ENCODE measurements at regions not wholly inside any gene's neighbourhood (a gene's known extent, or its start where the extent isn't known, plus 50 kb on each side); places are given as distances from the start of the nearest gene placed in this dataset.

DNA sequence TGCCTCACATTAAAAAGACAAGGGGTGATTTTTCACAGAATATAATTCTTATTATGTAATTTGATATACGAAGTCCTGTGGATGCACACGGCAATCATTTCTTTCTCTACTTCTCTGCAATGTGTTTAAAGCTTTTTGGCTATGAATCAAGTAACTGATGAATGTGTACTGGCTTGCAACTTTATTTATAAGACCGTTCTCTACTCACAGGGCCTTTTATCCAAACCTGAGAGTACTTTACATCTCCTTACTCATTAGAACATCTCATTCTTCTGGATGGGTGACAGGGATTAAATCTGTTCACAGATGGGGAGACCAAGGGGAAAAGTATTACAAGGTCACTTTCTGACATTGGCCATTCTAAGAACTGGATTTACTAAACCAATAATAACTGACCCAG lies 215.8 kb upstream of the DIO2 start:
- Histone ChIP-seq H3F3A (ENCODE audit: insufficient read depth) (no peaks in the 10 kb centered on the region), H2AFZ (ENCODE audit: low read depth, low read length, severe bottlenecking) (no peak overlapping the region), H3K4me3 (ENCODE audit: insufficient read depth, low read length, poor library complexity, severe bottlenecking) (no peak overlapping the region), H4K20me1 (ENCODE audit: low read depth, low read length) (no peaks in the 10 kb centered on the region), H3K36me3 (ENCODE audit: low read length) (no peaks in the 10 kb centered on the region), H3K9me3 (ENCODE audit: insufficient read depth, low read length) (no peaks in the 10 kb centered on the region), H3K9ac (ENCODE audit: low read length) (no peak overlapping the region), H3K27me3 (ENCODE audit: low read length) (no peaks in the 10 kb centered on the region), H3K79me2 (ENCODE audit: insufficient read depth, low read length) (no peaks in the 10 kb centered on the region), H3K4me2 (ENCODE audit: low read depth, low read length, poor library complexity, severe bottlenecking) (no peak overlapping the region), H3K27ac (ENCODE audit: low read depth, low read length) (no peak overlapping the region), H3K9me2 (replicated peaks; ENCODE audit: insufficient read depth, low read length) (no peaks in the 10 kb centered on the region; the same call in 1 of the 2 replicates)
- TF ChIP-seq, protein P1, sequence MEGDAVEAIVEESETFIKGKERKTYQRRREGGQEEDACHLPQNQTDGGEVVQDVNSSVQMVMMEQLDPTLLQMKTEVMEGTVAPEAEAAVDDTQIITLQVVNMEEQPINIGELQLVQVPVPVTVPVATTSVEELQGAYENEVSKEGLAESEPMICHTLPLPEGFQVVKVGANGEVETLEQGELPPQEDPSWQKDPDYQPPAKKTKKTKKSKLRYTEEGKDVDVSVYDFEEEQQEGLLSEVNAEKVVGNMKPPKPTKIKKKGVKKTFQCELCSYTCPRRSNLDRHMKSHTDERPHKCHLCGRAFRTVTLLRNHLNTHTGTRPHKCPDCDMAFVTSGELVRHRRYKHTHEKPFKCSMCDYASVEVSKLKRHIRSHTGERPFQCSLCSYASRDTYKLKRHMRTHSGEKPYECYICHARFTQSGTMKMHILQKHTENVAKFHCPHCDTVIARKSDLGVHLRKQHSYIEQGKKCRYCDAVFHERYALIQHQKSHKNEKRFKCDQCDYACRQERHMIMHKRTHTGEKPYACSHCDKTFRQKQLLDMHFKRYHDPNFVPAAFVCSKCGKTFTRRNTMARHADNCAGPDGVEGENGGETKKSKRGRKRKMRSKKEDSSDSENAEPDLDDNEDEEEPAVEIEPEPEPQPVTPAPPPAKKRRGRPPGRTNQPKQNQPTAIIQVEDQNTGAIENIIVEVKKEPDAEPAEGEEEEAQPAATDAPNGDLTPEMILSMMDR (IDR thresholded peaks at IDR 0.05; ENCODE audit: insufficient read depth, low read length, poor library complexity, severe bottlenecking) = no peak
- TF ChIP-seq EZH2phosphoT487 (conservative IDR thresholded peaks at IDR 0.05; ENCODE audit: low read length) = no peak

DNA sequence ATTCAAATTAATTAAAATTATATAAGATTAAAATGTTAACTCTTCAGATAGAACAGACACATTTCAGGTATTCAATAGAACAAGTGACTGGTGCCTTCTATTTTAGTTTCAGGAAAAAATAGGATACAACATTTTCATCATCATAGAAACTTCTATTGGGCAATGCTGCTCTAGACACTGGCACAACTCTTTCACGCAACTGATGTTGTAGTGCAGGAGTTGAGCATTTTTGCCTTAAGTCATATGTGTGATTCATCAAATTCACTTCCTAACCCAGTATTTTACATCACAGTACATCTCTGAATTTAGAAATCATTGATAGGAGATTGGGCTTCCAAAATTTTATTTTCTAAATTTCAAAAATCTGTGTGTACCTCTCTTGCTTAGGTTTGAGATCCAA lies 215.4 kb upstream of the DIO2 start:
- H3F3A ChIP-seq (ENCODE audit: insufficient read depth) = no peaks in the 10 kb centered on the region
- no peak overlapping the region for H3K4me3 ChIP-seq (ENCODE audit: insufficient read depth, low read length, poor library complexity, severe bottlenecking)
- H3K27me3 ChIP-seq (ENCODE audit: low read length) = no peaks in the 10 kb centered on the region
- no peak overlapping the region for H2AFZ ChIP-seq (ENCODE audit: low read depth, low read length, severe bottlenecking)
- no peak for TF ChIP-seq EZH2phosphoT487 (conservative IDR thresholded peaks at IDR 0.05; ENCODE audit: low read length)
- TF ChIP-seq, protein P1 (IDR thresholded peaks at IDR 0.05; ENCODE audit: insufficient read depth, low read length, poor library complexity, severe bottlenecking) = no peak
- no peaks in the 10 kb centered on the region; the same call in 1 of the 2 replicates for H3K9me2 ChIP-seq (replicated peaks; ENCODE audit: insufficient read depth, low read length)
- H3K79me2 ChIP-seq (ENCODE audit: insufficient read depth, low read length) = no peaks in the 10 kb centered on the region
- no peak overlapping the region for H3K9ac ChIP-seq (ENCODE audit: low read length)
- H3K27ac ChIP-seq (ENCODE audit: low read depth, low read length) = no peak overlapping the region
- no peaks in the 10 kb centered on the region for H3K36me3 ChIP-seq (ENCODE audit: low read length)
- H4K20me1 ChIP-seq (ENCODE audit: low read depth, low read length) = no peaks in the 10 kb centered on the region
- no peak overlapping the region for H3K4me2 ChIP-seq (ENCODE audit: low read depth, low read length, poor library complexity, severe bottlenecking)
- no peaks in the 10 kb centered on the region for H3K9me3 ChIP-seq (ENCODE audit: insufficient read depth, low read length)

DNA sequence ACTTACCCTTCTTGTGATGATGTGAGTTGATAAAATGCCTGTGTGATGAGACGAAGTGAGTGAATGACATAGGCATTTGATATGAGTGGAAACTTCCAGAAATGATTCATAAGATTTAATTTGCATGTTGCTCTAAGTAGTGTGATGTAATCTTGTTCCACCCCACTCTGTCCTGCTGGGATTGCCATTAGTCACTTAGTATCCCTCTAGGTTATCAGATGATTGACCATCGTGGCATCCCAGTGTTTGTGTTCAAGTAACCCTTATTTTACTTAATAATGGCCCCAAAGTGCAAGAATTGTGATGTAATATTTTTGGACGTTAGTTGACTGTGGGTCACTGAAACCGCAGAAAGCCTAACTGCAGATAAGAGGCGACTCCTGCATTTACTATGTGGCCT lies 214.4 kb upstream of the DIO2 start:
- Histone ChIP-seq H2AFZ (ENCODE audit: low read depth, low read length, severe bottlenecking) (no peak overlapping the region), H3F3A (ENCODE audit: insufficient read depth) (no peaks in the 10 kb centered on the region), H3K9me3 (ENCODE audit: insufficient read depth, low read length) (no peaks in the 10 kb centered on the region), H3K27ac (ENCODE audit: low read depth, low read length) (no peak overlapping the region), H3K79me2 (ENCODE audit: insufficient read depth, low read length) (no peaks in the 10 kb centered on the region), H3K9ac (ENCODE audit: low read length) (no peak overlapping the region), H3K36me3 (ENCODE audit: low read length) (no peaks in the 10 kb centered on the region), H3K9me2 (replicated peaks; ENCODE audit: insufficient read depth, low read length) (no peaks in the 10 kb centered on the region), H3K4me2 (ENCODE audit: low read depth, low read length, poor library complexity, severe bottlenecking) (no peak overlapping the region), H4K20me1 (ENCODE audit: low read depth, low read length) (no peaks in the 10 kb centered on the region), H3K4me3 (ENCODE audit: insufficient read depth, low read length, poor library complexity, severe bottlenecking) (no peak overlapping the region), H3K27me3 (ENCODE audit: low read length) (no peaks in the 10 kb centered on the region)
- TF ChIP-seq, protein P1 (IDR thresholded peaks at IDR 0.05; ENCODE audit: insufficient read depth, low read length, poor library complexity, severe bottlenecking) = no peak
- no peak for TF ChIP-seq EZH2phosphoT487 (conservative IDR thresholded peaks at IDR 0.05; ENCODE audit: low read length)
